Testis (tissue), 2 donors: ENCODE measurements at regions not wholly inside any gene's neighbourhood (a gene's known extent, or its start where the extent isn't known, plus 50 kb on each side); places are given as distances from the start of the nearest gene placed in this dataset.

Experiments used
- POLR2A ChIP-seq: fragments of 450-650 bp; IDR thresholded peaks from one replicate; pipeline ENCODE4 v1.6.1; 2017; ENCODE audit warnings: antibody characterized with exemption, mild to moderate bottlenecking, moderate library complexity
- TF ChIP-seq, protein P1 (sequence below), 3 experiments: fragments of 450-650 bp in 2 of 3; fragments of 200-600 bp in 1 of 3; sonication (generic) in 1 of 3; IDR thresholded peaks; one replicate each; pipeline ENCODE4 v1.5.1; 2016 to 2019; ENCODE audit warnings: antibody characterized with exemption in 3 of 3, mild to moderate bottlenecking in 2 of 3, moderate library complexity in 1 of 3

GRCh38 chr16:51510416-51510815 lies 359.3 kb upstream of the SALL1 start:
- TF ChIP-seq, protein P1, sequence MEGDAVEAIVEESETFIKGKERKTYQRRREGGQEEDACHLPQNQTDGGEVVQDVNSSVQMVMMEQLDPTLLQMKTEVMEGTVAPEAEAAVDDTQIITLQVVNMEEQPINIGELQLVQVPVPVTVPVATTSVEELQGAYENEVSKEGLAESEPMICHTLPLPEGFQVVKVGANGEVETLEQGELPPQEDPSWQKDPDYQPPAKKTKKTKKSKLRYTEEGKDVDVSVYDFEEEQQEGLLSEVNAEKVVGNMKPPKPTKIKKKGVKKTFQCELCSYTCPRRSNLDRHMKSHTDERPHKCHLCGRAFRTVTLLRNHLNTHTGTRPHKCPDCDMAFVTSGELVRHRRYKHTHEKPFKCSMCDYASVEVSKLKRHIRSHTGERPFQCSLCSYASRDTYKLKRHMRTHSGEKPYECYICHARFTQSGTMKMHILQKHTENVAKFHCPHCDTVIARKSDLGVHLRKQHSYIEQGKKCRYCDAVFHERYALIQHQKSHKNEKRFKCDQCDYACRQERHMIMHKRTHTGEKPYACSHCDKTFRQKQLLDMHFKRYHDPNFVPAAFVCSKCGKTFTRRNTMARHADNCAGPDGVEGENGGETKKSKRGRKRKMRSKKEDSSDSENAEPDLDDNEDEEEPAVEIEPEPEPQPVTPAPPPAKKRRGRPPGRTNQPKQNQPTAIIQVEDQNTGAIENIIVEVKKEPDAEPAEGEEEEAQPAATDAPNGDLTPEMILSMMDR (IDR thresholded peaks at IDR 0.05), result no peak
- no peak for TF ChIP-seq POLR2A
